Activated T-cell treated with anti-CD3 and anti-CD28 coated beads, Interleukin-2, amount 50 U/mL, for 1 hour (primary cell): ENCODE measurements at regions not wholly inside any gene's neighbourhood (a gene's known extent, or its start where the extent isn't known, plus 50 kb on each side); places are given as distances from the start of the nearest gene placed in this dataset.

Experiments used
- DNase-seq: peaks from one replicate; pipeline ENCODE4 v3.0.0-alpha.2; 2020

DNA sequence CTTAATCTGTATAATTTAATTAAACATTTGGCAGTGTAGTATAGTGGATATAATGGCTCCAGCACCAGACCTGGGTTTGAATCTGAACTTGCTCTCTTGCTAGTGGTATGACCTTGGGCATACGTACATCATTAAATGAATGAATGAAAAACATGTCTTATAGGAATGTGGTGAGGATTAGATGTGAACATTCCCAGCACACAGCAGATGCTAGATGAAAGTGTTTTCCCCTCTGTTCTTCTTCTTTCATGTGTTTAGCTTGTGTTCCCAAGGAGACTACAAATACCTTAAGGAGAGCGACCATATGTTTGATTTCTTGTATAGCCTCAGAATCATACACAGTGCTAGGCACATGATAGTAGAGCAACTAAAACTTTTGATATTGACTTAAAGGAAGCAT, 56.5 kb downstream of the CT47B1 start:
- DNase-seq, result no peak

GRCh38 chrX:120813982-120814381, 61.7 kb downstream of the CT47B1 start:
- DNase-seq, result no peak

DNA sequence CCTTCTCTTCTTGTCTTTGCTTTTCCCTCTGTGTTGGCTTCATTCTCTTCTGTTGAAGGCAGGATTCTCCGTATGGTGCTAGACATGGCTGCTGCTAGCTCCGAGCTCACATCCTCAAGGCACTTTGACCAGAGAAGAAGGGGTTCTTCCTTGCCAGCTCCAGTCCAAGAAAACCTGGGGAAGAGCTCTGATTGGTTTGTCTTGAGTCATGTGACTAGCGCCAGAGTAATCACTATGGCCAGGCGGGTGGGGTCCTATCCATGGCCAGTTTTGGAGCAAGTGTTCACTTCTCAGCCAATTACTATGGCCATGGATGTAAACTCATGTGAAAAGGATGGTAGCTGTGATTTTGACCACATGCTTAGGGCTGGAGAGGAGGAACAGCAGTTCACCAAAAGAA, 74.2 kb downstream of the CT47B1 start:
- DNase-seq, result no peak

- DNase-seq, result no peak
Measured at GRCh38 chrX:120797188-120797851, 78.3 kb downstream of the CT47B1 start.

DNA sequence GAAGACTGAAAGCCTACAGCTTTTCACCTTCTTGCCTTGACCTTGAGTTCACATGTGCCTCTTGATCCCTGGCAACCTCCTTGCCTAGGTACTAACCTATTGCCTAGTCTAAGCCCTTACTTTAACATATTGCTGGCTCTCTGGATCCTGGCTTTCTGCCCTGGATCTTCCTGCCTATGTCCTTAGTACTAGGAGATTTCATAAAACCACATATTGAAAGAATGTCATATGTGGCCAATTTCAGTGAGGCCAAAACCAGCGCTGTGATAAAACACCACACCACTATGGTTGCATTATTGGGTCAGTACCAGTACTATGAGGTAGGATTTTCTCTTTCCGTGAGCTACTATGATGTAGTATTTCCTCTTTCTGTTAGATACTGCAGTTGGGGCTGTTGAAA, 80.4 kb downstream of the CT47B1 start:
- no peak for DNase-seq

GRCh38 chrX:120794525-120794975, 81.1 kb downstream of the CT47B1 start:
- DNase-seq, result no peak

- no peak for DNase-seq
Measured at GRCh38 chrX:120793098-120793497, 82.6 kb downstream of the CT47B1 start.

DNA sequence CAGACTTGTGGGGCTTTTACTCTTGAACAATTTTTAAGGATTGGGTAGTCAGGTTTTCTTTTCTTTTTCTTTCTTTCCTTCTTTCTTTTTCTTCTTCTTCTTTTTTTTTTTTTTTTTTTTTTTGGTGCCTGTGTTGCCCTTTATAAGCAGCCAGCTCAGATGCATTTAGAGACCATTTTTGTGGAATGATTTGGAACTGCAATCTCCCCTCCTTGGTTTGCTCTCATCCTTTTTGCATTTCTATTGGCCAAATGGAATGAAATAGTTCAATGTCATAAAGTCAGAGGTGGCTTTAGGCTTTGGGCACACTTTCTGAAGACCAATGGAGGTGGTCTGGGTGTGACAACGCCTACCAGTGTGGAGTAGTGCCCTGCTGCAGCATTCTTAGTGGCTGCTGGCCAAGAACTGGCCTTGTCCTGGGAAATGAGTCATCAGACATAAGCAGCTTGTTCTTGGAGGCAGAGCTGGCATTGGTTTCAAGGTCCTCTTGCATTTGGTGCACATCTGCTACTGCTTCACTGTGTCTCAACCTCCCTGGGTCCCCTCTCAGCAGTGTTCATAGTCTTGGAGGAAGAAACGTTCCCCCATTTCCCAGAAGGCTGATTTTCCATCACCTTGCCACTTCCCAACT, 84.5 kb downstream of the CT47B1 start:
- no peak for DNase-seq

DNA sequence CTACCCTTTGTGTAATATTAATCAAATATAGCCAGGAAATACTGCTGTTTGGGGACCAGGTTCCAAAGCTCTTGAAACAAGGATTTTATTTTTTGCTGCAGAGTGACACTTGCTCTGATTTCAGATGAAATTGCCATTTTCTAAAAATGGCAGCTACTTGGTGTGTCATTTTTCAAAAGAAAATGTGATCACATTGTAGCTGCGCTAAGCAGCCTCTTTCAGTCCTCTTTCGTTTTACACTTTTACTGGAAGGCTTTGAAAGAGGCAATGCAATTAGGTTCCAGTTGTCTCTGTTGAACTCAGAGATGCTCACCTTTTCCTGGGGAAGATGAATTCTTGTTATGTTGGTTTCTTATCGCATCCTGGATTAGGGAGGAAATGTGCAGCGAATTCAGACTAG, 85.1 kb downstream of the CT47B1 start:
- no peak for DNase-seq

GRCh38 chrX:120790118-120790517, 85.5 kb downstream of the CT47B1 start:
- no peak for DNase-seq

DNA sequence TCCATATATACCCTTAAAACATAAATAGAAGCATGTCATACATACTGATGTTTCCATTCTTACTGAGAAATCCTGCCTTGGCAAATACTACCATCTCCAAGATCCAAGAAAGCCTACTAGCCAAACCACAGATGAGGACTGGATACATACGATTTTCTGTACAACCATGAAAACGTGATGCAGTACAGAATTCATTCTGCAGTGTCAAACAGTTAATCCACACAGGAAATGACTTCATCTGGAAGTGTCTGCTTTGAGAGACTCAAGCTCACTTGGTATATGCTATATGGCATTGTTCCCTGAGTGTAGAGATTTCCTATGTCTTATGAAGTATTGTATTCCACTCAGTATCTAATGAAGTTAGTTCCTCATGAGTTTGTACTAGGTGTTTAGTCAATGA, 94.3 kb downstream of the CT47B1 start:
- DNase-seq, result no peak

GRCh38 chrX:120775959-120776358, 99.7 kb downstream of the CT47B1 start:
- DNase-seq, result no peak

DNA sequence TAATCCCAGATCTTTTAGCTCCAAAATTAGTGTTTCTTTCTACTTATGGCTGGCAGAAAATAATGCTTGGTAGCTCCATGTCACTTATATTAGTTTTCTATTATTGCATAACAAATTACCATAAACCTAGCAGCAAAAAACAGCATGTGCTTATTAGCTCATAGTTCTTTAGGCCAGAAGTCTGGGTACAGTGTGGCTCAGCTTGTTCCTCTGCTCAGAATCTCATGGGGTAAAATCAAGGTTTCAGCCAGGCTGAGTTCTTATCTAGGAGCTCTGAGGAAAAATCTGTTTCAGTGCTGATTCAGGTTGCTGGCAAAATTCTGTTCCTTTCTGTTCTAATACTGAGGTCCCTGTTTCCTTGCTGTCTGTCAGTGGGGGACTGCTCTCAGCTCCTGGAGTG, 101.1 kb downstream of the CT47B1 start:
- DNase-seq, result no peak

- DNase-seq, result no peak
Measured at GRCh38 chrX:120773801-120774200, 101.9 kb downstream of the CT47B1 start.

GRCh38 chrX:120769576-120770341, 105.9 kb downstream of the CT47B1 start:
- DNase-seq, result no peak

- no peak for DNase-seq
Measured at GRCh38 chrX:120768681-120769080, 107.0 kb downstream of the CT47B1 start.

- no peak for DNase-seq
Measured at GRCh38 chrX:120768254-120768653, 107.4 kb downstream of the CT47B1 start.

DNA sequence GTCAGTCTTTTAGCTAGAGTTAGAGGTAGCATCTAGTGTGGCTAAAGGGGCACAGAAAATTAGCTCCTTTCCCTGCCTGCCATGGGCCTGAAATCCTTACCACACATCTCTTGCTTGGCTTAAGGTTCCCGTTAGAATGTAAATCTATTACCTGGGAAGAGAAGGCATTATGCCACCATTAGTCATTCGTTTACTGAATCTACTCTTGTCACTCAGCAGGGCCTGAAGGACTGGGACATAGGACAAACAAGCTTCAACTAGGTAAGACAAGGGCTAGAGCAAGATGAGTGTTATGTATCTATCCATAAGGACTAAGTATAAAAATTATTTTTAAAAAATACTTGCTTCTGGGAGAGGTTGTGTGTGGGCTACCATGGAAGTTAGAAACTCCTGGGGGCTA, 112.4 kb downstream of the CT47B1 start:
- DNase-seq, result no peak

- no peak for DNase-seq
Measured at GRCh38 chrX:120761810-120762209, 113.9 kb downstream of the CT47B1 start.

DNA sequence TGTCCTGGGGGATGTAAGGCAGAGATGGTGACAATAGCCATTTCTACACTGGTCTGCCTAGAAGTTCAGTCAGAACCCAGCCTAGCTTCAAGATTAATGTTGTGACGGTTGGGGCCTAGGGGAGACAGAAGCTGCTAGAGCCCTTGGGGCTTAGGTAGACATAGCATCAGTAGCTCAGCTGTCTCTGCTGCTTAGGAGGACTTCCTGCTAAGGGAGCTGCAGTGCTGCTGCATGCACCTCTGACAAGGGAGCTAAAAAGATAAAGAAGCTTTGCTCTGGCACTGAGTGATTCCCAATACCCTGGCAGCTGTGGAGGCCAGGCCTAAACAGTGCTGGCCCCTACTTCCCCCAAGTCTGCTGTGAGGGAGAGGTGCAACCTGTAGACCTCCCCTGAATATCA, 116.0 kb downstream of the CT47B1 start:
- no peak for DNase-seq

DNA sequence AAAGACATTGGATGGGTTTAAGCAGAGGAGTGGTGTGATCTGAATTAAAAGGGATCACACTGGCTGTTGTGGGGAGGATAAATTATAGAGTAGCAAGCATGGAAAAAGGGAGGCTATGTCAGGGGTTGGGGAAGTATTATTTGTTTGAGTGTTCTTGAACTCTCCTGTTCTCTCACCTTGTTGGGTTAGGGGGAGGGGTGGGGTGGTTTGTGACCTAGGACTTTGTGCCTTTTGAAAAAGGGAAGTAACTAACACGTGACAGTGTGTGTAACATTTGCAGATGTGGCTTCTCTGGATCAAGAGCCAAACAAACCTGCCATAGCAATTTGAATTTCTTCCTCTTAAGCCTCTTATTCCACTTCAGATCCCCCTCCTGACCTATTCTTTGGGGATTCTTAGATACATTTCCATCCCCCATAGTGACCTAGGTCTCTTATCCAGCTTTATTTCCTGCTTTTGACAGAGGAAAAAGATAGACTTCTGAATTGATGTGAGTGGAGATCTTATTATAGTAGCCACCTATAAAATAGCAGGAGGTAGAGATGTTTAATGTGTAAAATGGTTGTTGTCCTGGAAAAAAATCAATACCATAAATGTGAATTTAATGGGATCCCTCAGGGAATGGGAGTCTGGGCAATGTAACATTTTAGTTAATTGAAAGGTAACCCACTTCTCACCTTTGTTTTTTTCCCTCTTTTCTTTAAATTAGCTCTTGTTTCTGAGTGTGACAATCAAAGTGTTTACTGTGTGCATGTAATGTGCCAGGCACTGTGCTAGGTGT, 120.4 kb downstream of the CT47B1 start:
- no peak for DNase-seq

DNA sequence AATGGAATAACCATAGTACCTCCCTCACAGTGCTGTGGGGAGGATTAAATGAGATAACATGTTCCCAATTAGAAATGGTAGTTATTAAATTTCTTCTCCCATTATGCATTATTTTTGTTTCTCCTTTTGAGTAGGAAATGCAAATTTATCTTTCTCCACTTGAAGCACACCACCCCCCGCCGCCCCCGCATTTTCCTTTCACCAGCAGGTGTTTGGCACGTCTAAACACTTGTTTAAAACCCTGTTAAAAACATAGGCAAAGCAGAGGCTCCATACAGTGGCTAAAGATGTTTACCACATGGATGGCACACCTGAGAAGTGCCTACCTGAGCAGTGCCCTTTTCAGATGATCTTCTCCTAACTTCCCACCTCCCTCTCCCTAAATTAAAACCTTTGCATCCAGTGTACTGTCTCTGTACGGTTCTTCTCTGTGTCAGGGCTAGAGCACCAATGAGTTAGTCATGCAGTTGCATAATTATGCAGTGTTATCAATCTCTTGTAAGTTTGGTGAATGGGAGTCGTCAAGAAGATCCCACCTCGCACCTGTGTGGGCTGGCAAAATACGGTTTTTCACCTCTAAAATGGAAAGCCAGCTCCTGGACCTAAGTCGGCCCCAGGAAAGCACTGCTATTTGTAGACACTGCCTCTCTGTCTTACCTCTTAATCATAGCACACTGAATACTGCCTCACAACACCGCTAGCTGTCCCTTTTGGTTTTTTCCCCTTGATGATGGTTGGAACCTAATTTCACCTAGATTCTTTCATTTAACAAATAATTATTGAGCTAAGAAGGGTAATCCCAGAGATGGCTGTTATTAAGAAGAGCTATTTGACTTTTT, 122.0 kb downstream of the CT47B1 start:
- no peak for DNase-seq
